ENCODE measurements at regions not wholly inside any gene's neighbourhood (a gene's known extent, or its start where the extent isn't known, plus 50 kb on each side); places are given as distances from the start of the nearest gene placed in this dataset.

- Histone ChIP-seq H2AFZ (ENCODE audit: low read depth, low read length) (no peak overlapping the region), H3K27ac (ENCODE audit: low read length, poor library complexity, severe bottlenecking) (peak overlapping the region; percentile 9), H3K23ac (ENCODE audit: low read length in 2 of 2) (no peak overlapping the region), H2BK12ac (ENCODE audit: low read length in 2 of 2) (peak overlapping the region; percentile 86 to 99), H3K18ac (ENCODE audit: low read depth in 1 of 2, low read length in 2 of 2) (peak overlapping the region; percentile 78 to 93), H3K9me3 (ENCODE audit: control insufficient read depth, low read length) (peaks cover 4% of the 10 kb centered on the region), H2BK120ac (ENCODE audit: low read depth, low read length) (peak overlapping the region; percentile 43), H2BK5ac (ENCODE audit: low read depth, low read length, poor library complexity, severe bottlenecking) (no peak overlapping the region), H4K91ac (ENCODE audit: low read length) (peak overlapping the region; percentile 88), H3K14ac (ENCODE audit: low read length in 2 of 2) (peak overlapping the region in 1 of 2 experiments; percentile 92), H3K4me2 (ENCODE audit: low read length, poor library complexity, severe bottlenecking) (peak overlapping the region; percentile 8), H2BK15ac (ENCODE audit: low read depth, poor library complexity, severe bottlenecking) (peak overlapping the region; percentile 91), H3K36me3 (ENCODE audit: control insufficient read depth in 1 of 2, insufficient read depth in 2 of 2, low read depth in 1 of 2, low read length in 2 of 2) (no peaks in the 10 kb centered on the region), H3K27me3 (ENCODE audit: control insufficient read depth in 1 of 2, insufficient read depth in 1 of 2, low read length in 2 of 2) (no peaks in the 10 kb centered on the region), H3K9ac (ENCODE audit: low read length) (peak overlapping the region; percentile 50), H3K4ac (ENCODE audit: low read depth in 1 of 2, low read length in 2 of 2) (peak overlapping the region; percentile 49 to 93), H4K8ac (ENCODE audit: low read length) (peak overlapping the region; percentile 29), H3K4me1 (ENCODE audit: control insufficient read depth, insufficient read depth, low read depth, low read length) (peaks cover 20% of the 10 kb centered on the region), H3K79me1 (replicated peaks; ENCODE audit: low read length, poor library complexity, severe bottlenecking) (no peaks in the 10 kb centered on the region), H3K4me3 (ENCODE audit: insufficient read depth in 1 of 2, low read depth in 1 of 2, low read length in 2 of 2) (no peak overlapping the region), H2AK5ac (ENCODE audit: low read length, severe bottlenecking) (no peak overlapping the region)
- 29% methylated on average over 12 of the region's 12 CpGs for WGBS
- DNase-seq: peak; percentile 75
Observed at GRCh38 chr18:22470248-22471235, 52.8 kb upstream of the CTAGE1 start.

GRCh38 chr18:22471546-22472131, 53.9 kb upstream of the CTAGE1 start:
- no peak overlapping the region for H3K4me3 ChIP-seq (ENCODE audit: insufficient read depth in 1 of 2, low read depth in 1 of 2, low read length in 2 of 2)
- H2AK5ac ChIP-seq (ENCODE audit: low read length, severe bottlenecking): no peak overlapping the region
- peak overlapping the region; percentile 50 for H3K9ac ChIP-seq (ENCODE audit: low read length)
- H3K36me3 ChIP-seq (ENCODE audit: control insufficient read depth in 1 of 2, insufficient read depth in 2 of 2, low read depth in 1 of 2, low read length in 2 of 2): no peaks in the 10 kb centered on the region
- H3K9me3 ChIP-seq (ENCODE audit: control insufficient read depth, low read length): peaks cover 4% of the 10 kb centered on the region
- H4K8ac ChIP-seq (ENCODE audit: low read length): no peak overlapping the region
- no peak overlapping the region for H3K4me2 ChIP-seq (ENCODE audit: low read length, poor library complexity, severe bottlenecking)
- H3K18ac ChIP-seq (ENCODE audit: low read depth in 1 of 2, low read length in 2 of 2): peak overlapping the region in 1 of 2 experiments; percentile 93
- peak overlapping the region; percentile 37 for H2BK120ac ChIP-seq (ENCODE audit: low read depth, low read length)
- peak overlapping the region; percentile 23 for H2AFZ ChIP-seq (ENCODE audit: low read depth, low read length)
- H2BK12ac ChIP-seq (ENCODE audit: low read length in 2 of 2): peak overlapping the region in 1 of 2 experiments; percentile 99
- no peaks in the 10 kb centered on the region for H3K79me1 ChIP-seq (replicated peaks; ENCODE audit: low read length, poor library complexity, severe bottlenecking)
- no peak overlapping the region for H2BK5ac ChIP-seq (ENCODE audit: low read depth, low read length, poor library complexity, severe bottlenecking)
- no peak overlapping the region for H4K91ac ChIP-seq (ENCODE audit: low read length)
- H3K14ac ChIP-seq (ENCODE audit: low read length in 2 of 2): peak overlapping the region in 1 of 2 experiments; percentile 56
- H3K27ac ChIP-seq (ENCODE audit: low read length, poor library complexity, severe bottlenecking): no peak overlapping the region
- no peaks in the 10 kb centered on the region for H3K27me3 ChIP-seq (ENCODE audit: control insufficient read depth in 1 of 2, insufficient read depth in 1 of 2, low read length in 2 of 2)
- WGBS: 53% methylated on average over 8 of the region's 8 CpGs
- peak overlapping the region in 1 of 2 experiments; percentile 63 for H3K23ac ChIP-seq (ENCODE audit: low read length in 2 of 2)
- H3K4me1 ChIP-seq (ENCODE audit: control insufficient read depth, insufficient read depth, low read depth, low read length): peaks cover 20% of the 10 kb centered on the region
- H3K4ac ChIP-seq (ENCODE audit: low read depth in 1 of 2, low read length in 2 of 2): peak overlapping the region in 1 of 2 experiments; percentile 93
- peak; percentile 71 for DNase-seq
- H2BK15ac ChIP-seq (ENCODE audit: low read depth, poor library complexity, severe bottlenecking): no peak overlapping the region

- Histone ChIP-seq H3K4me3 (ENCODE audit: insufficient read depth in 1 of 2, low read depth in 1 of 2, low read length in 2 of 2) (no peak overlapping the region), H3K79me1 (replicated peaks; ENCODE audit: low read length, poor library complexity, severe bottlenecking) (no peaks in the 10 kb centered on the region), H4K91ac (ENCODE audit: low read length) (no peak overlapping the region), H2BK5ac (ENCODE audit: low read depth, low read length, poor library complexity, severe bottlenecking) (no peak overlapping the region), H3K18ac (ENCODE audit: low read depth in 1 of 2, low read length in 2 of 2) (no peak overlapping the region), H2BK120ac (ENCODE audit: low read depth, low read length) (no peak overlapping the region), H3K4me2 (ENCODE audit: low read length, poor library complexity, severe bottlenecking) (no peak overlapping the region), H3K27ac (ENCODE audit: low read length, poor library complexity, severe bottlenecking) (no peak overlapping the region), H3K23ac (ENCODE audit: low read length in 2 of 2) (no peak overlapping the region), H3K9ac (ENCODE audit: low read length) (no peak overlapping the region), H3K14ac (ENCODE audit: low read length in 2 of 2) (no peak overlapping the region), H3K27me3 (ENCODE audit: control insufficient read depth in 1 of 2, insufficient read depth in 1 of 2, low read length in 2 of 2) (no peaks in the 10 kb centered on the region), H3K36me3 (ENCODE audit: control insufficient read depth in 1 of 2, insufficient read depth in 2 of 2, low read depth in 1 of 2, low read length in 2 of 2) (no peaks in the 10 kb centered on the region), H3K4ac (ENCODE audit: low read depth in 1 of 2, low read length in 2 of 2) (no peak overlapping the region), H2AK5ac (ENCODE audit: low read length, severe bottlenecking) (no peak overlapping the region), H2BK15ac (ENCODE audit: low read depth, poor library complexity, severe bottlenecking) (no peak overlapping the region), H3K9me3 (ENCODE audit: control insufficient read depth, low read length) (peaks cover 4% of the 10 kb centered on the region), H2AFZ (ENCODE audit: low read depth, low read length) (no peak overlapping the region), H2BK12ac (ENCODE audit: low read length in 2 of 2) (no peak overlapping the region), H3K4me1 (ENCODE audit: control insufficient read depth, insufficient read depth, low read depth, low read length) (peaks cover 13% of the 10 kb centered on the region), H4K8ac (ENCODE audit: low read length) (no peak overlapping the region)
- no peak for DNase-seq
- WGBS: 71% methylated on average over 2 of the region's 3 CpGs
Observed at GRCh38 chr18:22473366-22473765, 55.7 kb upstream of the CTAGE1 start.

Data from mesenchymal stem cell (in vitro differentiated cells and primary cell).